ENCODE measurements at regions not wholly inside any gene's neighbourhood (a gene's known extent, or its start where the extent isn't known, plus 50 kb on each side); places are given as distances from the start of the nearest gene placed in this dataset.

- Histone ChIP-seq H3K9me3 (ENCODE audit: control insufficient read depth, low read depth, low read length) (no peaks in the 10 kb centered on the region), H2AK5ac (ENCODE audit: insufficient read length, low read length) (no peak overlapping the region), H3K14ac (ENCODE audit: insufficient read depth, low read length) (no peak overlapping the region), H3K4ac (ENCODE audit: low read depth, low read length) (no peak overlapping the region), H3K4me1 (ENCODE audit: insufficient read depth, low read length) (no peaks in the 10 kb centered on the region), H3K56ac (ENCODE audit: insufficient read length, low read depth, low read length) (no peak overlapping the region), H4K91ac (ENCODE audit: insufficient read length, low read depth, low read length) (no peak overlapping the region), H2BK12ac (ENCODE audit: insufficient read length, low read depth, low read length) (no peak overlapping the region), H2AFZ (ENCODE audit: low read length) (no peak overlapping the region), H3K23ac (ENCODE audit: insufficient read length, low read depth, low read length) (no peak overlapping the region), H3K23me2 (ENCODE audit: insufficient read length, low read depth, low read length, poor library complexity, severe bottlenecking) (no peaks in the 10 kb centered on the region), H4K5ac (ENCODE audit: insufficient read length, low read depth, low read length) (no peak overlapping the region), H3K27ac (ENCODE audit: insufficient read length, low read depth, low read length) (no peak overlapping the region), H3K27me3 (ENCODE audit: insufficient read depth, low read length) (no peaks in the 10 kb centered on the region), H2BK20ac (ENCODE audit: low read depth, low read length, poor library complexity, severe bottlenecking) (no peak overlapping the region), H3K79me1 (ENCODE audit: insufficient read depth, low read depth, low read length, poor library complexity, severe bottlenecking) (no peaks in the 10 kb centered on the region), H3T11ph (ENCODE audit: low read length) (no peak overlapping the region), H3K9ac (ENCODE audit: extremely low read depth, insufficient read length, low read length) (no peak overlapping the region), H2BK15ac (ENCODE audit: low read depth, low read length) (no peak overlapping the region), H4K20me1 (ENCODE audit: control insufficient read depth, insufficient read depth, insufficient read length) (no peaks in the 10 kb centered on the region), H3K4me2 (ENCODE audit: insufficient read depth, insufficient read length, low read length) (no peak overlapping the region), H3K18ac (ENCODE audit: insufficient read length, low read depth, low read length) (no peak overlapping the region), H2BK5ac (ENCODE audit: insufficient read length, low read length) (no peak overlapping the region), H4K8ac (replicated peaks; ENCODE audit: insufficient read length, low read depth, low read length) (no peak overlapping the region), H2BK120ac (ENCODE audit: low read depth, low read length, poor library complexity, severe bottlenecking) (no peak overlapping the region), H3K79me2 (ENCODE audit: insufficient read depth, low read length) (no peaks in the 10 kb centered on the region)
- no peaks in the 10 kb centered on the region for H3K36me3 Mint-ChIP-seq (ENCODE audit: insufficient read depth in 1 of 3, low read depth in 3 of 3)
- H3K4me1 Mint-ChIP-seq = no peaks in the 10 kb centered on the region
- H3K27ac Mint-ChIP-seq = no peak overlapping the region
- no peak overlapping the region for H3K4me3 Mint-ChIP-seq
- no peak for DNase-seq
- WGBS (ENCODE audit: extremely low coverage, insufficient read length, low lambda C conversion rate) = no CpG with 5 or more reads among the region's 1 CpG
- H3K9me3 Mint-ChIP-seq = no peaks in the 10 kb centered on the region
- no peaks in the 10 kb centered on the region for H3K27me3 Mint-ChIP-seq (ENCODE audit: low read depth)
- TF ChIP-seq, protein P1, sequence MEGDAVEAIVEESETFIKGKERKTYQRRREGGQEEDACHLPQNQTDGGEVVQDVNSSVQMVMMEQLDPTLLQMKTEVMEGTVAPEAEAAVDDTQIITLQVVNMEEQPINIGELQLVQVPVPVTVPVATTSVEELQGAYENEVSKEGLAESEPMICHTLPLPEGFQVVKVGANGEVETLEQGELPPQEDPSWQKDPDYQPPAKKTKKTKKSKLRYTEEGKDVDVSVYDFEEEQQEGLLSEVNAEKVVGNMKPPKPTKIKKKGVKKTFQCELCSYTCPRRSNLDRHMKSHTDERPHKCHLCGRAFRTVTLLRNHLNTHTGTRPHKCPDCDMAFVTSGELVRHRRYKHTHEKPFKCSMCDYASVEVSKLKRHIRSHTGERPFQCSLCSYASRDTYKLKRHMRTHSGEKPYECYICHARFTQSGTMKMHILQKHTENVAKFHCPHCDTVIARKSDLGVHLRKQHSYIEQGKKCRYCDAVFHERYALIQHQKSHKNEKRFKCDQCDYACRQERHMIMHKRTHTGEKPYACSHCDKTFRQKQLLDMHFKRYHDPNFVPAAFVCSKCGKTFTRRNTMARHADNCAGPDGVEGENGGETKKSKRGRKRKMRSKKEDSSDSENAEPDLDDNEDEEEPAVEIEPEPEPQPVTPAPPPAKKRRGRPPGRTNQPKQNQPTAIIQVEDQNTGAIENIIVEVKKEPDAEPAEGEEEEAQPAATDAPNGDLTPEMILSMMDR (conservative IDR thresholded peaks at IDR 0.05) = no peak
Measured at GRCh38 chr2:106975641-106976040, 89.7 kb upstream of the ST6GAL2 start.

Measured in H9 (cell line).